CD4-positive, CD25-positive, alpha-beta regulatory T cell (primary cell): ENCODE measurements at regions not wholly inside any gene's neighbourhood (a gene's known extent, or its start where the extent isn't known, plus 50 kb on each side); places are given as distances from the start of the nearest gene placed in this dataset.
"Not testable (repeated sequence)": the region's sequence is repeated elsewhere in the genome, so short reads cannot be mapped to it uniquely, and the experiment has no call there.

Experiments
- ATAC-seq, 2 donors: fragments of 150-1000 bp; cut with Tn5 transposase; one replicate each; pipeline ENCODE4 v1.10.0; 2021; ENCODE audit warnings: low read depth in 2 of 2, moderate number of reproducible peaks in 2 of 2, moderate library complexity in 1 of 2
- DNase-seq, 3 donors: peaks; one replicate each; pipeline versions ENCODE4 v3.0.0 to v3.0.0-alpha.2; 2012 to 2022; ENCODE audit warnings: mixed read lengths in 1 of 3
- H3K27ac ChIP-seq: one replicate; pipeline ENCODE4 v1.7.0; 2013; ENCODE audit warnings: mild to moderate bottlenecking, low read length; ENCODE audit not compliant: insufficient read depth, poor library complexity, severe bottlenecking
- H3K27me3 ChIP-seq: one replicate; pipeline ENCODE4 v1.7.0; 2013; ENCODE audit warnings: low read length; ENCODE audit not compliant: control insufficient read depth, insufficient read depth
- H3K36me3 ChIP-seq: one replicate; pipeline ENCODE4 v1.7.0; 2013; ENCODE audit warnings: mild to moderate bottlenecking, low read length, moderate library complexity; ENCODE audit not compliant: control insufficient read depth, insufficient read depth
- H3K4me1 ChIP-seq: 2 replicates; pipeline ENCODE4 v1.7.0; 2013; ENCODE audit warnings: mild to moderate bottlenecking, low read length; ENCODE audit not compliant: insufficient read depth, control insufficient read depth, poor library complexity, severe bottlenecking
- H3K4me3 ChIP-seq: one replicate; pipeline ENCODE4 v1.7.0; 2013; ENCODE audit warnings: low read depth, mild to moderate bottlenecking, low read length, moderate library complexity
- H3K9me3 ChIP-seq, 2 experiments: 1 replicate in 1 of 2; 2 replicates in 1 of 2; pipeline ENCODE4 v1.7.0; 2013; ENCODE audit warnings: low read length in 2 of 2, mild to moderate bottlenecking in 1 of 2, moderate library complexity in 1 of 2; ENCODE audit not compliant: control insufficient read depth in 2 of 2
- H3K27ac Mint-ChIP-seq, 3 donors: one replicate each; pipeline ENCODE4 v1.8.0; 2020 to 2022; ENCODE audit warnings: mild to moderate bottlenecking in 3 of 3, mixed read lengths in 3 of 3, moderate library complexity in 2 of 3
- H3K27me3 Mint-ChIP-seq: one replicate; pipeline ENCODE4 v1.8.0; 2022; ENCODE audit warnings: mild to moderate bottlenecking, mixed read lengths
- H3K36me3 Mint-ChIP-seq: one replicate; pipeline ENCODE4 v1.8.0; 2020; ENCODE audit warnings: mixed read lengths
- H3K4me1 Mint-ChIP-seq, 4 donors: one replicate each; pipeline ENCODE4 v1.8.0; 2020 to 2022; ENCODE audit warnings: mixed read lengths in 4 of 4, mild to moderate bottlenecking in 1 of 4
- H3K4me3 Mint-ChIP-seq, 4 donors: one replicate each; pipeline ENCODE4 v1.8.0; 2020 to 2022; ENCODE audit warnings: mild to moderate bottlenecking in 4 of 4, mixed read lengths in 4 of 4, moderate library complexity in 3 of 4
- H3K9me3 Mint-ChIP-seq, 7 donors: one replicate each; pipeline ENCODE4 v1.8.0; 2020 to 2022; ENCODE audit warnings: mixed read lengths in 7 of 7, mild to moderate bottlenecking in 3 of 7, moderate library complexity in 2 of 7

GRCh38 chr1:198848649-198849048 is 209.8 kb downstream of the PTPRC start:
- Histone ChIP-seq H3K4me3 (no peak overlapping the region), H3K36me3 (peaks cover 6% of the 10 kb centered on the region), H3K4me1 (no peaks in the 10 kb centered on the region), H3K27ac (no peak overlapping the region), H3K27me3 (no peaks in the 10 kb centered on the region), H3K9me3 (no peaks in the 10 kb centered on the region)
- Mint-ChIP-seq H3K4me3 (no peak overlapping the region), H3K9me3 (peaks cover 0 to 8% (median 0%) of the 10 kb centered on the region in 7 donors), H3K27me3 (no peaks in the 10 kb centered on the region), H3K4me1 (no peaks in the 10 kb centered on the region), H3K27ac (no peak overlapping the region), H3K36me3 (peaks cover 27% of the 10 kb centered on the region)
- no peak for DNase-seq
- ATAC-seq, result no peak

DNA sequence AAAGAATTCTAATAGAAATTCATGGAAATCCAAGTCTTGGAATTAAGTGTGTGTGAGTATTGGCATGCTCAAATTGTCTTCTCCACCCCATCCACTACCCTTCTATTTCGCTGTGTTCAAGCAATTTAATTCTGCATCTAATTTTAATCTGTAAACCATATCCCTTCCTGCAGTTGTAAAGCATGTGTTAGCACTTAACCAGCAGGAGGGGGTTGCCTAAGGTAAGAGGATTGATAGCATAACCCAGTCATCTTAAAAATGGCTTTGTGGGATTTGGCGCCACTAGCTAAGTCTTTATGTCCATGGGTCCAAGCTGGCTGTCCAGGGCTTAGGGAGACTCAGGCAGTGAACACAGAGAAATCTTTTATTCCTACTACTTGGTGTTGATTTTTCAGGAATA is 210.3 kb downstream of the PTPRC start:
- H3K4me3 ChIP-seq, result no peak overlapping the region
- H3K9me3 ChIP-seq, result no peaks in the 10 kb centered on the region
- no peak for ATAC-seq
- H3K4me1 ChIP-seq, result no peaks in the 10 kb centered on the region
- no peak overlapping the region for H3K27ac ChIP-seq
- no peak overlapping the region for H3K27ac Mint-ChIP-seq
- H3K9me3 Mint-ChIP-seq, result peaks cover 0 to 8% (median 0%) of the 10 kb centered on the region in 7 donors
- no peak overlapping the region for H3K4me3 Mint-ChIP-seq
- no peaks in the 10 kb centered on the region for H3K27me3 Mint-ChIP-seq
- H3K36me3 ChIP-seq, result peaks cover 6% of the 10 kb centered on the region
- H3K36me3 Mint-ChIP-seq, result peaks cover 31% of the 10 kb centered on the region
- no peak for DNase-seq
- H3K27me3 ChIP-seq, result no peaks in the 10 kb centered on the region
- no peaks in the 10 kb centered on the region for H3K4me1 Mint-ChIP-seq

- Histone ChIP-seq H3K27ac (no peak overlapping the region), H3K4me1 (no peaks in the 10 kb centered on the region), H3K36me3 (peaks cover 9% of the 10 kb centered on the region), H3K4me3 (no peak overlapping the region), H3K27me3 (no peaks in the 10 kb centered on the region), H3K9me3 (no peaks in the 10 kb centered on the region)
- DNase-seq (no peak), ATAC-seq (no peak)
- Mint-ChIP-seq H3K27me3 (no peaks in the 10 kb centered on the region), H3K36me3 (peaks cover 36% of the 10 kb centered on the region), H3K9me3 (peaks cover 0 to 8% (median 0%) of the 10 kb centered on the region in 7 donors), H3K27ac (peak overlapping the region in 2 of 3 donors; percentile 9 to 39), H3K4me3 (no peak overlapping the region), H3K4me1 (no peaks in the 10 kb centered on the region)
Observed at GRCh38 chr1:198850196-198850595, 211.4 kb downstream of the PTPRC start.

GRCh38 chr1:198850966-198851365 is 212.1 kb downstream of the PTPRC start:
- H3K4me3 ChIP-seq, H3K27ac ChIP-seq, ATAC-seq, H3K4me3 Mint-ChIP-seq, H3K4me1 ChIP-seq, H3K27me3 Mint-ChIP-seq, H3K9me3 Mint-ChIP-seq, H3K4me1 Mint-ChIP-seq, H3K27me3 ChIP-seq, H3K9me3 ChIP-seq, DNase-seq, H3K36me3 ChIP-seq, H3K27ac Mint-ChIP-seq: not testable (repeated sequence)
- peaks cover 29% of the 10 kb centered on the region for H3K36me3 Mint-ChIP-seq

- no peak overlapping the region for H3K4me3 Mint-ChIP-seq
- H3K27me3 Mint-ChIP-seq, result no peaks in the 10 kb centered on the region
Observed at GRCh38 chr1:198856601-198857000, 217.8 kb downstream of the PTPRC start.

GRCh38 chr1:198858033-198858432 is 219.2 kb downstream of the PTPRC start:
- Mint-ChIP-seq H3K27me3 (no peaks in the 10 kb centered on the region), H3K27ac (no peak overlapping the region), H3K4me1 (peaks cover 7 to 15% (median 10%) of the 10 kb centered on the region in 4 donors), H3K4me3 (no peak overlapping the region), H3K9me3 (peaks cover 0 to 1% (median 0%) of the 10 kb centered on the region in 7 donors), H3K36me3 (peaks cover 38% of the 10 kb centered on the region)
- ATAC-seq, result no peak
- DNase-seq, result no peak
- Histone ChIP-seq H3K27me3 (no peaks in the 10 kb centered on the region), H3K27ac (no peak overlapping the region), H3K4me3 (no peak overlapping the region), H3K4me1 (no peaks in the 10 kb centered on the region), H3K36me3 (peaks cover 11% of the 10 kb centered on the region), H3K9me3 (no peaks in the 10 kb centered on the region)

More at GRCh38 chr1:198856601-198857000, 217.8 kb downstream of the PTPRC start:
- H3K9me3 ChIP-seq, result no peaks in the 10 kb centered on the region
- Mint-ChIP-seq H3K27ac (no peak overlapping the region), H3K9me3 (peaks cover 0 to 1% (median 0%) of the 10 kb centered on the region in 7 donors), H3K4me1 (peaks cover 1 to 7% (median 5%) of the 10 kb centered on the region in 4 donors), H3K36me3 (peaks cover 34% of the 10 kb centered on the region)
- H3K27ac ChIP-seq, result no peak overlapping the region
- no peak overlapping the region for H3K4me3 ChIP-seq
- peaks cover 11% of the 10 kb centered on the region for H3K36me3 ChIP-seq
- H3K4me1 ChIP-seq, result no peaks in the 10 kb centered on the region
- DNase-seq, result no peak
- H3K27me3 ChIP-seq, result no peaks in the 10 kb centered on the region
- no peak for ATAC-seq

GRCh38 chr1:198860371-198860770 is 221.5 kb downstream of the PTPRC start:
- H3K27me3 ChIP-seq, result no peaks in the 10 kb centered on the region
- no peaks in the 10 kb centered on the region for H3K9me3 ChIP-seq
- H3K27ac ChIP-seq, result no peak overlapping the region
- Mint-ChIP-seq H3K27me3 (no peaks in the 10 kb centered on the region), H3K27ac (no peak overlapping the region), H3K36me3 (peaks cover 27% of the 10 kb centered on the region), H3K9me3 (peaks cover 0 to 1% (median 0%) of the 10 kb centered on the region in 7 donors), H3K4me3 (no peak overlapping the region), H3K4me1 (peaks cover 7 to 17% (median 10%) of the 10 kb centered on the region in 4 donors)
- H3K4me3 ChIP-seq, result no peak overlapping the region
- H3K4me1 ChIP-seq, result no peaks in the 10 kb centered on the region
- no peak for DNase-seq
- H3K36me3 ChIP-seq, result peaks cover 8% of the 10 kb centered on the region
- ATAC-seq, result no peak

DNA sequence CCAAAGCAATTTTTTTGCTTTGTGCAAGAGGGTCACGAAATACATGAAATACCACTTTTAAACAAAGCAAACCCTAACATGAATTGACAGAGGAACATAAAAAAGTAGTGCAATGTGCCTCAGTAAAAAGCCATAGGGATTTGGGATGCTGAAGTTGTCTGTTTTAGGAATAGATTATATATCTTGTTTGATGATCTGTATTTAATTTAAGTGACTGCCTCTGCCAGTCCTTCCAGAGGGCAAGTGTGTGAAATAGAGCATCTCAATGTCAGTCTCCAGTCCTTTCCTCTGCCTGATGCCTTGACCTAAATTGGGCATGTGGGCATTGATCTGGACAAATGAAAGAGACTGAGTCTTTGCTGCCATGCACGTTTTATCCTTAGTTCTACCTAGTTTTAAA is 222.8 kb downstream of the PTPRC start:
- peaks cover 8% of the 10 kb centered on the region for H3K36me3 ChIP-seq
- Mint-ChIP-seq H3K9me3 (peaks cover 0 to 1% (median 0%) of the 10 kb centered on the region in 7 donors), H3K27ac (no peak overlapping the region)

More for the DNA sequence above, 222.8 kb downstream of the PTPRC start:
- DNase-seq (no peak), ATAC-seq (no peak)
- no peaks in the 10 kb centered on the region for H3K4me1 ChIP-seq
- no peaks in the 10 kb centered on the region for H3K27me3 ChIP-seq
- Mint-ChIP-seq H3K27me3 (no peaks in the 10 kb centered on the region), H3K36me3 (peaks cover 23% of the 10 kb centered on the region), H3K4me1 (peaks cover 8 to 18% (median 10%) of the 10 kb centered on the region in 4 donors), H3K4me3 (no peak overlapping the region)
- no peaks in the 10 kb centered on the region for H3K9me3 ChIP-seq
- no peak overlapping the region for H3K4me3 ChIP-seq
- H3K27ac ChIP-seq, result no peak overlapping the region
